IMR-90 (cell line): ENCODE measurements at regions not wholly inside any gene's neighbourhood (a gene's known extent, or its start where the extent isn't known, plus 50 kb on each side); places are given as distances from the start of the nearest gene placed in this dataset.

Experiments used
- ATAC-seq: fragments of 200-7000 bp; cut with Tn5 transposase; 2 replicates; pipeline ENCODE4 v1.9.1; 2020; ENCODE audit warnings: low read depth, mild to moderate bottlenecking, moderate library complexity
- BruUV-seq: library from RNA; stranded (reverse); fragments of 400-500 nt; replicated peaks from 2 replicates; lab custom pipeline; 2021; lab: Mats Ljungman, UMichigan
- CTCF ChIA-PET: fragments of 300-600 bp; formaldehyde crosslinking; extraction: SDS; loops from one replicate; lab custom pipeline; 2021; ENCODE audit warnings: antibody characterized with exemption; lab: Yijun Ruan, JAX
- POLR2A ChIA-PET: fragments of 300-600 bp; sonication (Branson Sonifier 250); formaldehyde crosslinking; loops from one replicate; lab custom pipeline; 2022; ENCODE audit warnings: antibody characterized with exemption; ENCODE audit not compliant: unreplicated experiment; lab: Charles Lee
- DNase-seq: peaks from one replicate; pipeline ENCODE4 v3.0.0; 2013
- H2AFZ ChIP-seq: replicated peaks from 2 replicates; pipeline ENCODE3; 2013; ENCODE audit warnings: low read length, mild to moderate bottlenecking; ENCODE audit not compliant: poor library complexity
- H2AK5ac ChIP-seq: 2 replicates; pipeline ENCODE4 v1.6.1; 2013; ENCODE audit warnings: low read depth, low read length, inconsistent platforms
- H2AK9ac ChIP-seq: replicated peaks from 2 replicates; pipeline ENCODE3; 2013; ENCODE audit warnings: mild to moderate bottlenecking, low read depth, low read length, moderate library complexity; ENCODE audit not compliant: poor library complexity
- H2BK120ac ChIP-seq: 2 replicates; pipeline ENCODE4 v1.6.1; 2013; ENCODE audit warnings: low read depth, low read length, inconsistent platforms
- H2BK15ac ChIP-seq: 3 replicates; pipeline ENCODE4 v1.6.1; 2013; ENCODE audit warnings: low read depth, low read length, inconsistent platforms
- H2BK20ac ChIP-seq: 2 replicates; pipeline ENCODE4 v1.6.1; 2013; ENCODE audit warnings: low read depth, mild to moderate bottlenecking, inconsistent platforms, low read length, moderate library complexity
- H2BK5ac ChIP-seq: 2 replicates; pipeline ENCODE4 v1.6.1; 2013; ENCODE audit warnings: mild to moderate bottlenecking, low read depth, low read length, inconsistent platforms; ENCODE audit not compliant: poor library complexity, severe bottlenecking
- H3K14ac ChIP-seq: replicated peaks from 2 replicates; pipeline ENCODE4 v1.6.1; 2013; ENCODE audit warnings: low read depth, low read length, inconsistent platforms
- H3K18ac ChIP-seq: 2 replicates; pipeline ENCODE4 v1.6.1; 2013; ENCODE audit warnings: low read depth, low read length, control low read depth
- H3K23ac ChIP-seq: 2 replicates; pipeline ENCODE4 v1.6.1; 2013; ENCODE audit warnings: low read depth, low read length, inconsistent platforms
- H3K27ac ChIP-seq: 2 replicates; pipeline ENCODE4 v1.5.1; 2013; ENCODE audit warnings: mild to moderate bottlenecking, control low read depth, low read length; ENCODE audit not compliant: insufficient read depth
- H3K27me3 ChIP-seq: 2 replicates; pipeline ENCODE4 v1.6.1; 2013; ENCODE audit warnings: low read length; ENCODE audit not compliant: control insufficient read depth, insufficient read depth
- H3K36me3 ChIP-seq: 2 replicates; pipeline ENCODE4 v1.6.1; 2013; ENCODE audit warnings: low read length, mixed read lengths; ENCODE audit not compliant: control insufficient read depth, insufficient read depth
- H3K4ac ChIP-seq: 2 replicates; pipeline ENCODE4 v1.6.1; 2013; ENCODE audit warnings: low read depth, low read length, inconsistent platforms
- H3K4me1 ChIP-seq: 2 replicates; pipeline ENCODE4 v1.6.1; 2013; ENCODE audit warnings: low read length, mixed read lengths; ENCODE audit not compliant: control insufficient read depth, insufficient read depth
- H3K4me2 ChIP-seq: 2 replicates; pipeline ENCODE4 v1.6.1; 2013; ENCODE audit warnings: low read depth, mild to moderate bottlenecking, control low read depth, low read length, moderate library complexity
- H3K4me3 ChIP-seq: 2 replicates; pipeline ENCODE4 v1.5.1; 2013; ENCODE audit warnings: low read depth, mild to moderate bottlenecking, control low read depth, low read length, moderate library complexity; ENCODE audit not compliant: insufficient read depth
- H3K56ac ChIP-seq: 2 replicates; pipeline ENCODE4 v1.6.1; 2013; ENCODE audit warnings: low read length, inconsistent platforms; ENCODE audit not compliant: insufficient read depth; ENCODE audit errors: extremely low read depth
- H3K79me1 ChIP-seq, 2 experiments: 2 replicates each; pipeline ENCODE4 v1.6.1; 2013; ENCODE audit warnings: low read length in 2 of 2, inconsistent platforms in 1 of 2, low read depth in 1 of 2
- H3K9ac ChIP-seq: 2 replicates; pipeline ENCODE4 v1.6.1; 2013; ENCODE audit warnings: low read depth, low read length, control low read depth
- H3K9me1 ChIP-seq: 2 replicates; pipeline ENCODE4 v1.6.1; 2013; ENCODE audit warnings: low read length, inconsistent platforms; ENCODE audit not compliant: insufficient read depth
- H3K9me3 ChIP-seq: 2 replicates; pipeline ENCODE4 v1.6.1; 2013; ENCODE audit warnings: low read length; ENCODE audit not compliant: control insufficient read depth, insufficient read depth
- H4K20me1 ChIP-seq: 2 replicates; pipeline ENCODE4 v1.6.1; 2013; ENCODE audit warnings: low read length, inconsistent platforms; ENCODE audit not compliant: insufficient read depth
- H4K5ac ChIP-seq: 2 replicates; pipeline ENCODE4 v1.6.1; 2013; ENCODE audit warnings: mild to moderate bottlenecking, low read depth, low read length, control low read depth
- H4K8ac ChIP-seq, 2 experiments: 2 replicates each; pipeline ENCODE4 v1.6.1; 2013; ENCODE audit warnings: low read depth in 2 of 2, low read length in 2 of 2, control low read depth in 1 of 2, inconsistent platforms in 1 of 2
- H4K91ac ChIP-seq: 2 replicates; pipeline ENCODE4 v1.6.1; 2013; ENCODE audit warnings: low read depth, low read length, inconsistent platforms; ENCODE audit not compliant: insufficient read depth
- WGBS, 2 experiments: methylation state at CpG; one replicate each; pipeline versions ENCODE4 v1.1.5 to v1.1.7; 2013; ENCODE audit warnings: missing lambda C conversion rate in 2 of 2; ENCODE audit not compliant: insufficient read length in 1 of 2; ENCODE audit errors: extremely low coverage in 2 of 2; 5-methylcytosine and 5-hydroxymethylcytosine counted together
- dilution Hi-C: fragments of 300-500 bp; cut with HindIII; formaldehyde crosslinking; loops from one replicate; pipeline ENCODE4 v1.14.3; 2018; ENCODE audit warnings: low sequenced_read_pairs; ENCODE audit not compliant: unreplicated experiment
- in situ Hi-C: fragments of 300-500 bp; cut with MboI; formaldehyde crosslinking; loops from 3 replicates; pipeline ENCODE4 v1.14.3; 2019; ENCODE audit warnings: low sequenced_read_pairs, inconsistent platforms, mixed read lengths
- intact Hi-C: fragments of 100-400 bp; cut with micrococcal nuclease; formaldehyde crosslinking; loops from 2 replicates; pipeline ENCODE4 v1.10.0; 2022
- TF ChIP-seq, protein P1 (sequence below): fragments of 150-350 bp; IDR thresholded peaks from 2 replicates; pipeline ENCODE4 v1.6.1; 2017; ENCODE audit warnings: mild to moderate bottlenecking, antibody characterized with exemption, low read length, low read depth

DNA sequence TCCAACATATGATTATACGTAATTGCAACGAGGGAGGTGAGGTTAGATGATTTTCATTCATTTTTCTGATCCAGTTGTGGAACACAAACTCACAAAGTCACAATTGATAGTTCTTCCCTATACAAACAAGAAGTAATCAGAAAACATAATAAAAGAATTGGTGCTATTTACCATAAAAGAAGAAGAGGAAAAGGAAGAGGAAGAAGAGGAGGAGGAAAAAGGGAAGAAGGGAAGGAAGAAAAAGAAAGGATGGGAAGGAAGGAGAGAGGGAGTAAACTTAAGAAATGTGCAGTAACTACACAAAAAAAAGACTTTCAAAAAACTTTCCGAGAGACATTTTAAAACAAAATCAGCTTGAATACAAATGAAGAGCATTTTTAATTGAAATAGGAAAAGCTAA is 65.0 kb downstream of the CCDC71L start:
- Histone ChIP-seq H2BK5ac (no peak overlapping the region), H3K9me3 (no peaks in the 10 kb centered on the region), H2AK9ac (no peak overlapping the region), H3K4me2 (no peak overlapping the region), H3K4ac (no peak overlapping the region), H4K5ac (no peak overlapping the region), H3K4me3 (no peak overlapping the region), H2BK15ac (no peak overlapping the region), H3K27ac (no peak overlapping the region), H3K36me3 (no peaks in the 10 kb centered on the region), H3K14ac (no peak overlapping the region), H3K79me1 (no peaks in the 10 kb centered on the region), H2AFZ (no peak overlapping the region), H2BK20ac (no peak overlapping the region), H2BK120ac (no peak overlapping the region), H4K91ac (no peak overlapping the region), H3K18ac (no peak overlapping the region), H3K56ac (no peak overlapping the region), H3K4me1 (no peaks in the 10 kb centered on the region), H2AK5ac (no peak overlapping the region), H3K9me1 (0 out of 2 replicates have a peak, but pooled peaks cover 5% of the 10 kb centered on the region), H4K20me1 (no peaks in the 10 kb centered on the region), H4K8ac (no peak overlapping the region), H3K23ac (no peak overlapping the region), H3K27me3 (no peaks in the 10 kb centered on the region), H3K9ac (no peak overlapping the region)
- no CpG with 5 or more reads among the region's 3 CpGs for WGBS, 2 experiments
- in situ Hi-C loops: no loop called here
- ChIA-PET POLR2A (no interaction called here), CTCF (interaction anchor here (1.8 kb wide), 1 partner anchor 54 kb away, joined by 4 read pairs; no protein-coding TSS in a partner anchor)
- BruUV-seq: no TSS peak
- DNase-seq (no peak), ATAC-seq (no peak)
- intact Hi-C loops: no loop called here
- dilution Hi-C loops: no loop called here
- TF ChIP-seq, protein P1, sequence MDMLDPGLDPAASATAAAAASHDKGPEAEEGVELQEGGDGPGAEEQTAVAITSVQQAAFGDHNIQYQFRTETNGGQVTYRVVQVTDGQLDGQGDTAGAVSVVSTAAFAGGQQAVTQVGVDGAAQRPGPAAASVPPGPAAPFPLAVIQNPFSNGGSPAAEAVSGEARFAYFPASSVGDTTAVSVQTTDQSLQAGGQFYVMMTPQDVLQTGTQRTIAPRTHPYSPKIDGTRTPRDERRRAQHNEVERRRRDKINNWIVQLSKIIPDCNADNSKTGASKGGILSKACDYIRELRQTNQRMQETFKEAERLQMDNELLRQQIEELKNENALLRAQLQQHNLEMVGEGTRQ: no peak
